Activated T-cell treated with anti-CD3 and anti-CD28 coated beads, Interleukin-2, amount 50 U/mL, for 72 hours (primary cell): ENCODE measurements at regions not wholly inside any gene's neighbourhood (a gene's known extent, or its start where the extent isn't known, plus 50 kb on each side); places are given as distances from the start of the nearest gene placed in this dataset.
A peak's percentile ranks its signal among the peaks of the same experiment; 100 is the strongest.

ENCODE experiments used
- ATAC-seq, 2 donors: fragments of 150-1000 bp; cut with Tn5 transposase; replicated peaks in 1 of 2; 2 replicates each; pipeline ENCODE4 v1.10.0; 2021; ENCODE audit warnings: moderate library complexity in 2 of 2, mild to moderate bottlenecking in 1 of 2
- DNase-seq, 2 donors: peaks; one replicate each; pipeline ENCODE4 v3.0.0; 2021 to 2022; ENCODE audit warnings: mixed read lengths in 1 of 2
- H3K27ac Mint-ChIP-seq: one replicate; pipeline ENCODE4 v1.8.0; 2022; ENCODE audit warnings: mild to moderate bottlenecking, moderate library complexity, mixed read lengths
- H3K27me3 Mint-ChIP-seq: one replicate; pipeline ENCODE4 v1.8.0; 2022; ENCODE audit warnings: low read depth, mixed read lengths
- H3K36me3 Mint-ChIP-seq, 2 donors: one replicate each; pipeline ENCODE4 v1.8.0; 2022; ENCODE audit warnings: mixed read lengths in 2 of 2, mild to moderate bottlenecking in 1 of 2; ENCODE audit not compliant: insufficient read depth in 2 of 2
- H3K4me1 Mint-ChIP-seq: one replicate; pipeline ENCODE4 v1.8.0; 2022; ENCODE audit warnings: low read depth, mixed read lengths
- H3K4me3 Mint-ChIP-seq, 2 donors: one replicate each; pipeline ENCODE4 v1.8.0; 2022; ENCODE audit warnings: mild to moderate bottlenecking in 2 of 2, mixed read lengths in 2 of 2, moderate library complexity in 2 of 2
- H3K9me3 Mint-ChIP-seq, 2 donors: one replicate each; pipeline ENCODE4 v1.8.0; 2022; ENCODE audit warnings: mixed read lengths in 2 of 2

- Mint-ChIP-seq H3K27ac (no peak overlapping the region), H3K4me1 (no peaks in the 10 kb centered on the region), H3K9me3 (no peaks in the 10 kb centered on the region), H3K4me3 (no peak overlapping the region), H3K36me3 (no peaks in the 10 kb centered on the region), H3K27me3 (no peaks in the 10 kb centered on the region)
- DNase-seq, result no peak
- ATAC-seq, result no peak
Measured at GRCh38 chr10:111747751-111748150, 435.8 kb downstream of the GPAM start.

- DNase-seq, result no peak
- Mint-ChIP-seq H3K4me3 (no peak overlapping the region), H3K27ac (no peak overlapping the region), H3K9me3 (no peaks in the 10 kb centered on the region), H3K4me1 (no peaks in the 10 kb centered on the region), H3K36me3 (no peaks in the 10 kb centered on the region), H3K27me3 (no peaks in the 10 kb centered on the region)
- no peak for ATAC-seq
Measured at GRCh38 chr10:111748184-111748583, 435.4 kb downstream of the GPAM start.

GRCh38 chr10:111750165-111750849 is 433.3 kb downstream of the GPAM start:
- H3K27ac Mint-ChIP-seq, result no peak overlapping the region
- no peak for DNase-seq
- ATAC-seq, result no peak
- H3K9me3 Mint-ChIP-seq, result no peaks in the 10 kb centered on the region
- no peak overlapping the region for H3K4me3 Mint-ChIP-seq
- no peaks in the 10 kb centered on the region for H3K27me3 Mint-ChIP-seq
- no peaks in the 10 kb centered on the region for H3K4me1 Mint-ChIP-seq
- no peaks in the 10 kb centered on the region for H3K36me3 Mint-ChIP-seq

GRCh38 chr10:111756217-111757061 is 427.1 kb downstream of the GPAM start:
- no peak overlapping the region for H3K4me3 Mint-ChIP-seq
- H3K4me1 Mint-ChIP-seq, result no peaks in the 10 kb centered on the region
- no peak overlapping the region for H3K27ac Mint-ChIP-seq
- H3K9me3 Mint-ChIP-seq, result no peaks in the 10 kb centered on the region
- peaks cover 7% of the 10 kb centered on the region for H3K27me3 Mint-ChIP-seq
- DNase-seq (peak; percentile 22 to 23), ATAC-seq (peak in 1 of 2 donors; percentile 39)
- H3K36me3 Mint-ChIP-seq, result no peaks in the 10 kb centered on the region

GRCh38 chr10:111758593-111758992 is 425.0 kb downstream of the GPAM start:
- no peak for ATAC-seq
- peaks cover 7% of the 10 kb centered on the region for H3K27me3 Mint-ChIP-seq
- H3K27ac Mint-ChIP-seq, result no peak overlapping the region
- no peak for DNase-seq
- H3K36me3 Mint-ChIP-seq, result no peaks in the 10 kb centered on the region
- no peaks in the 10 kb centered on the region for H3K9me3 Mint-ChIP-seq
- no peak overlapping the region for H3K4me3 Mint-ChIP-seq
- no peaks in the 10 kb centered on the region for H3K4me1 Mint-ChIP-seq

GRCh38 chr10:111762114-111762513 is 421.5 kb downstream of the GPAM start:
- no peak overlapping the region for H3K27ac Mint-ChIP-seq
- H3K4me1 Mint-ChIP-seq, result no peaks in the 10 kb centered on the region
- peaks cover 7% of the 10 kb centered on the region for H3K27me3 Mint-ChIP-seq
- ATAC-seq (no peak), DNase-seq (no peak)
- H3K4me3 Mint-ChIP-seq, result no peak overlapping the region
- no peaks in the 10 kb centered on the region for H3K36me3 Mint-ChIP-seq
- peaks cover 0 to 2% of the 10 kb centered on the region in 2 donors for H3K9me3 Mint-ChIP-seq

- H3K36me3 Mint-ChIP-seq, result no peaks in the 10 kb centered on the region
- H3K27me3 Mint-ChIP-seq, result no peaks in the 10 kb centered on the region
- H3K27ac Mint-ChIP-seq, result no peak overlapping the region
- ATAC-seq, result no peak
- no peak overlapping the region for H3K4me3 Mint-ChIP-seq
- peaks cover under 1 to 2% of the 10 kb centered on the region in 2 donors for H3K9me3 Mint-ChIP-seq
- DNase-seq, result no peak
- no peaks in the 10 kb centered on the region for H3K4me1 Mint-ChIP-seq
Measured at GRCh38 chr10:111765216-111765615, 418.3 kb downstream of the GPAM start.

- H3K4me3 Mint-ChIP-seq, result no peak overlapping the region
- no peaks in the 10 kb centered on the region for H3K27me3 Mint-ChIP-seq
- DNase-seq (no peak), ATAC-seq (no peak)
- H3K9me3 Mint-ChIP-seq, result peaks cover 2% of the 10 kb centered on the region in 2 donors
- no peaks in the 10 kb centered on the region for H3K36me3 Mint-ChIP-seq
- H3K4me1 Mint-ChIP-seq, result no peaks in the 10 kb centered on the region
- no peak overlapping the region for H3K27ac Mint-ChIP-seq
Measured at GRCh38 chr10:111766464-111766863, 417.1 kb downstream of the GPAM start.

- peaks cover 2% of the 10 kb centered on the region in 2 donors for H3K9me3 Mint-ChIP-seq
- no peaks in the 10 kb centered on the region for H3K27me3 Mint-ChIP-seq
- no peak overlapping the region for H3K27ac Mint-ChIP-seq
- no peak for DNase-seq
- H3K4me1 Mint-ChIP-seq, result no peaks in the 10 kb centered on the region
- no peak overlapping the region for H3K4me3 Mint-ChIP-seq
- no peaks in the 10 kb centered on the region for H3K36me3 Mint-ChIP-seq
- no peak for ATAC-seq
Measured at GRCh38 chr10:111767661-111768060, 415.9 kb downstream of the GPAM start.

- DNase-seq (no peak), ATAC-seq (no peak)
- Mint-ChIP-seq H3K27ac (no peak overlapping the region), H3K4me1 (no peaks in the 10 kb centered on the region), H3K9me3 (peaks cover 0 to 2% of the 10 kb centered on the region in 2 donors), H3K4me3 (no peak overlapping the region), H3K27me3 (no peaks in the 10 kb centered on the region), H3K36me3 (no peaks in the 10 kb centered on the region)
Measured at GRCh38 chr10:111773950-111774349, 409.6 kb downstream of the GPAM start.

- Mint-ChIP-seq H3K27me3 (no peaks in the 10 kb centered on the region), H3K4me1 (no peaks in the 10 kb centered on the region), H3K36me3 (no peaks in the 10 kb centered on the region), H3K27ac (no peak overlapping the region), H3K4me3 (no peak overlapping the region), H3K9me3 (peaks cover 0 to 2% of the 10 kb centered on the region in 2 donors)
- no peak for DNase-seq
- ATAC-seq, result no peak
Measured at GRCh38 chr10:111774486-111774885, 409.1 kb downstream of the GPAM start.

- H3K9me3 Mint-ChIP-seq, result no peaks in the 10 kb centered on the region
- H3K27me3 Mint-ChIP-seq, result peaks cover 5% of the 10 kb centered on the region
- no peak overlapping the region for H3K27ac Mint-ChIP-seq
- no peaks in the 10 kb centered on the region for H3K36me3 Mint-ChIP-seq
- no peaks in the 10 kb centered on the region for H3K4me1 Mint-ChIP-seq
- H3K4me3 Mint-ChIP-seq, result no peak overlapping the region
- DNase-seq (no peak), ATAC-seq (no peak)
Measured at GRCh38 chr10:111784436-111784835, 399.1 kb downstream of the GPAM start.

GRCh38 chr10:111784946-111785465 is 398.6 kb downstream of the GPAM start:
- Mint-ChIP-seq H3K27me3 (peaks cover 5% of the 10 kb centered on the region), H3K4me3 (no peak overlapping the region), H3K9me3 (no peaks in the 10 kb centered on the region), H3K36me3 (no peaks in the 10 kb centered on the region), H3K4me1 (no peaks in the 10 kb centered on the region), H3K27ac (no peak overlapping the region)
- ATAC-seq, result no peak
- no peak for DNase-seq
